Thoracic aorta (tissue), 2 donors: ENCODE measurements at regions not wholly inside any gene's neighbourhood (a gene's known extent, or its start where the extent isn't known, plus 50 kb on each side); places are given as distances from the start of the nearest gene placed in this dataset.

Experiments used
- ATAC-seq: fragments of 150-250 bp; one replicate; pipeline ENCODE4 v1.8.0; 2017; ENCODE audit warnings: low read depth; ENCODE audit not compliant: insufficient number of reproducible peaks, low FRiP score
- DNase-seq: peaks from one replicate; pipeline ENCODE4 v3.0.0-alpha.2; 2020; ENCODE audit warnings: low spot score
- H3K27ac ChIP-seq, 2 donors: fragments of 200-600 bp; sonication (generic); 1 replicate in 1 of 2; 2 replicates in 1 of 2; pipeline ENCODE4 v1.5.1; 2016; ENCODE audit warnings: mild to moderate bottlenecking in 2 of 2, moderate library complexity in 2 of 2
- H3K27me3 ChIP-seq: fragments of 200-600 bp; sonication (generic); replicated peaks from 2 replicates; pipeline ENCODE4 v1.6.0; 2016; ENCODE audit warnings: mild to moderate bottlenecking; ENCODE audit not compliant: insufficient read depth
- H3K36me3 ChIP-seq: fragments of 200-600 bp; sonication (generic); one replicate; pipeline ENCODE4 v1.5.1; 2016
- H3K4me1 ChIP-seq, 2 donors: fragments of 200-600 bp; sonication (generic); 1 replicate in 1 of 2; 2 replicates in 1 of 2; pipeline versions ENCODE4 v1.5.1 to v1.6.0; 2016; ENCODE audit warnings: low read depth in 2 of 2, mild to moderate bottlenecking in 1 of 2; ENCODE audit not compliant: control insufficient read depth in 1 of 2
- H3K4me3 ChIP-seq: fragments of 200-600 bp; sonication (generic); 2 replicates; pipeline ENCODE4 v1.5.1; 2016; ENCODE audit warnings: mild to moderate bottlenecking
- H3K9me3 ChIP-seq: fragments of 200-600 bp; sonication (generic); 2 replicates; pipeline ENCODE4 v1.5.1; 2016
- CTCF ChIP-seq: fragments of 200-600 bp; sonication (generic); IDR thresholded peaks from one replicate; pipeline ENCODE4 v1.5.1; 2019; ENCODE audit warnings: antibody characterized with exemption

GRCh38 chr22:22995166-22995565 is 75.2 kb upstream of the GNAZ start:
- Histone ChIP-seq H3K4me3 (no peak overlapping the region), H3K27ac (no peak overlapping the region), H3K4me1 (no peaks in the 10 kb centered on the region), H3K36me3 (no peaks in the 10 kb centered on the region), H3K9me3 (peaks cover 13% of the 10 kb centered on the region), H3K27me3 (no peaks in the 10 kb centered on the region)
- TF ChIP-seq CTCF, result no peak
- ATAC-seq (no peak), DNase-seq (no peak)

DNA sequence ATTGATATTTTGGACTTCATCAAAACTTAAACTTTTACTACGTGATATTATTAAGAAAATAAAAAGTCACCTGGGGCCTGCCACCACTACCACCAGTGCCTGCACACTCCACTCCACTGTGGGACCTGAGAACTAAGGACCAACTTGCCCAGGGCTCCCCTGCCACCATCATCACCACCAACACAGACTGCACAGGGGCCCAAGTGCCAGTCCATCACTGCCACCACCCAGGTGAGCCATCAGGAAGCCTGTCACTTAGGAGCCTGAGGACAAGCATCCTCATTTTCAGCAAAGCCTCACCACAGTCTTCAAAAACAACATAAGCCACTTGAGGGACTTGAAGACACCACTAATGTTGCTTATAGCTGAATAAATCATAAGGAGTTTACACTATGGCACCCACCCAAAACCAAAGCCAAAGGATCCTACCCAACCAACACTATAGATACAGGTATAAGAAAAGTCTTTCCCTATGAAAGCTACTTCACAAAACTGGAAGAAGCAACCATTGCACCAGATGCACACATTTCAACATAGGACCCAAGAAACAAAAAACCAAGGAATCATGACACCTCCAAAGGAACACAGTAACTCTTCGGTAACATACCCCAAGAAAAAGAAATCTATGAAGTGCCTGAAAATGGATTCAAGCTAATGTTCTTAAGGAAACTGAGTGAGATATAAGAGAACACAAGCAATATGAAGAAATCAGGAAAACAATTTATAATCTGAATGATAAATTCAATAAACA is 73.6 kb upstream of the GNAZ start:
- H3K36me3 ChIP-seq, result no peaks in the 10 kb centered on the region
- TF ChIP-seq CTCF, result no peak
- no peak overlapping the region for H3K4me3 ChIP-seq
- H3K9me3 ChIP-seq, result peaks cover 13% of the 10 kb centered on the region
- H3K27ac ChIP-seq, result no peak overlapping the region
- ATAC-seq, result no peak
- H3K4me1 ChIP-seq, result no peaks in the 10 kb centered on the region
- no peak for DNase-seq
- no peaks in the 10 kb centered on the region for H3K27me3 ChIP-seq

- H3K27ac ChIP-seq, result no peak overlapping the region
- no peaks in the 10 kb centered on the region for H3K4me1 ChIP-seq
- DNase-seq (no peak), ATAC-seq (no peak)
- no peaks in the 10 kb centered on the region for H3K36me3 ChIP-seq
- no peak for TF ChIP-seq CTCF
- no peaks in the 10 kb centered on the region for H3K27me3 ChIP-seq
- no peak overlapping the region for H3K4me3 ChIP-seq
- peaks cover 13% of the 10 kb centered on the region for H3K9me3 ChIP-seq
Observed at GRCh38 chr22:22997262-22997898, 72.9 kb upstream of the GNAZ start.

DNA sequence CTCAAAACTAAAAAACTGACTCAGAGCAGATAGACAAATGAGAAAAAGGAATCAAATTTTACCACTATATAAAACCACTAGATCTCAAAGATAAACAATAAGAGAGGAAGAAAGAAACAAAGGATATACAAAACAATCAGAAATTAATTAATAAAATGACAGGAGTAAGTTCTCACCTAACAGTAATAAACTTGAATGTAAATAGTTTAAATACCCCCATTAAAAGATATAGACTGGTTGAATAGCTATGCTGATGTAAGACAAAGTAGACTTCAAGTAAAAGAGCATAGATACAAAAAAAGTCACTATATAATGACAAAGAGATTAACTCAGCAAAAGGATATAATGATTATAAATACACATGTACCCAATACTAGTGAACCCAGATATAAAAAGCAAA is 72.3 kb upstream of the GNAZ start:
- DNase-seq (no peak), ATAC-seq (no peak)
- no peak for TF ChIP-seq CTCF
- no peak overlapping the region for H3K4me3 ChIP-seq
- no peaks in the 10 kb centered on the region for H3K4me1 ChIP-seq
- no peak overlapping the region for H3K27ac ChIP-seq
- H3K9me3 ChIP-seq, result peaks cover 13% of the 10 kb centered on the region
- no peaks in the 10 kb centered on the region for H3K36me3 ChIP-seq
- no peaks in the 10 kb centered on the region for H3K27me3 ChIP-seq

GRCh38 chr22:22999523-22999922 is 70.8 kb upstream of the GNAZ start:
- Histone ChIP-seq H3K9me3 (peaks cover 13% of the 10 kb centered on the region), H3K27ac (no peak overlapping the region), H3K27me3 (no peaks in the 10 kb centered on the region), H3K4me1 (no peaks in the 10 kb centered on the region), H3K36me3 (no peaks in the 10 kb centered on the region), H3K4me3 (no peak overlapping the region)
- ATAC-seq (no peak), DNase-seq (no peak)
- TF ChIP-seq CTCF, result no peak
